Keratinocyte (primary cell): ENCODE measurements at regions not wholly inside any gene's neighbourhood (a gene's known extent, or its start where the extent isn't known, plus 50 kb on each side); places are given as distances from the start of the nearest gene placed in this dataset.

Experiments used
- CTCF ChIP-seq, 3 experiments: IDR thresholded peaks in 1 of 3; conservative IDR thresholded peaks in 1 of 3; optimal IDR thresholded peaks in 1 of 3; 2 replicates in 2 of 3; 3 replicates in 1 of 3; pipeline versions ENCODE3 to v1.5.1; 2011; ENCODE audit warnings: low read length in 3 of 3, mild to moderate bottlenecking in 3 of 3, moderate library complexity in 2 of 3, control low read depth in 1 of 3, inconsistent platforms in 1 of 3; ENCODE audit not compliant: insufficient read depth in 2 of 3; ENCODE audit errors: extremely low read depth in 1 of 3
- EZH2 ChIP-seq: IDR thresholded peaks from one replicate; pipeline ENCODE4 v1.6.1; 2012; ENCODE audit warnings: inconsistent platforms, mild to moderate bottlenecking, low read length, moderate library complexity

- TF ChIP-seq CTCF (optimal IDR thresholded peaks at IDR 0.05 in 1 of 3, IDR thresholded peaks at IDR 0.05 in 1 of 3, conservative IDR thresholded peaks at IDR 0.05 in 1 of 3; ENCODE audit: extremely low read depth in 1 of 3, insufficient read depth in 2 of 3, low read length in 3 of 3) (no peak), EZH2 (no peak)
These were observed 381.5 kb downstream of the FBXW7 start for GRCh38 chr4:152154433-152154832.
